Mucosa of stomach (tissue), 1 donor: ENCODE measurements at regions not wholly inside any gene's neighbourhood (a gene's known extent, or its start where the extent isn't known, plus 50 kb on each side); places are given as distances from the start of the nearest gene placed in this dataset.

Experiments used
- H3K27me3 ChIP-seq: one replicate; pipeline ENCODE4 v1.7.0; 2013; ENCODE audit warnings: mild to moderate bottlenecking, low read length; ENCODE audit not compliant: control insufficient read depth, insufficient read depth
- H3K36me3 ChIP-seq: one replicate; pipeline ENCODE4 v1.7.0; 2013; ENCODE audit warnings: low read length; ENCODE audit not compliant: control insufficient read depth, insufficient read depth
- H3K4me1 ChIP-seq: one replicate; pipeline ENCODE4 v1.7.0; 2013; ENCODE audit warnings: mild to moderate bottlenecking, low read length; ENCODE audit not compliant: control insufficient read depth, insufficient read depth
- H3K4me3 ChIP-seq: one replicate; pipeline ENCODE4 v1.7.0; 2013; ENCODE audit warnings: low read length
- H3K9ac ChIP-seq: one replicate; pipeline ENCODE4 v1.7.0; 2013; ENCODE audit warnings: mild to moderate bottlenecking, low read length, moderate library complexity
- H3K9me3 ChIP-seq: one replicate; pipeline ENCODE4 v1.7.0; 2013; ENCODE audit warnings: mild to moderate bottlenecking, low read length, moderate library complexity; ENCODE audit not compliant: control insufficient read depth
- donor health status: Pancreatic carcinoma.

DNA sequence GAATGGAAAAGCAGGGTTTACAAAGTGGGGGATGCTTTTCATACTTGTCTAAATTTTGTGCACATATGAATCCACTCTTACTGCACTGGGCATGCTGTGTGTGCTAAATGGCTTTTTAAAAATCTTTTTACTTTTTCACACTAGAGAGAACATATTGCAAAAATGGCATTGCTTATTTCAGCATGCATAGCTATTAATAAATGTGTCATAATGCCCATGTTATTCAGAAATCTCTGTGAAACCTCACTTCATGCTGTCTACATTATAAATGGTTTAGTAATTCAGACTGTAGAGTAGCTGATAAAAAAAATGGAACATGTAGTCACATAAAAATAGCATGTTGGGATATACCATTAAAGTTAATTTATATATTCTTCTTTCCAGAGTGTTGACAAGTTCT, 593.8 kb downstream of the RPL10L start:
- Histone ChIP-seq H3K36me3 (no peaks in the 10 kb centered on the region), H3K4me3 (no peak overlapping the region), H3K9ac (no peak overlapping the region), H3K9me3 (no peaks in the 10 kb centered on the region), H3K27me3 (no peaks in the 10 kb centered on the region), H3K4me1 (no peaks in the 10 kb centered on the region)

DNA sequence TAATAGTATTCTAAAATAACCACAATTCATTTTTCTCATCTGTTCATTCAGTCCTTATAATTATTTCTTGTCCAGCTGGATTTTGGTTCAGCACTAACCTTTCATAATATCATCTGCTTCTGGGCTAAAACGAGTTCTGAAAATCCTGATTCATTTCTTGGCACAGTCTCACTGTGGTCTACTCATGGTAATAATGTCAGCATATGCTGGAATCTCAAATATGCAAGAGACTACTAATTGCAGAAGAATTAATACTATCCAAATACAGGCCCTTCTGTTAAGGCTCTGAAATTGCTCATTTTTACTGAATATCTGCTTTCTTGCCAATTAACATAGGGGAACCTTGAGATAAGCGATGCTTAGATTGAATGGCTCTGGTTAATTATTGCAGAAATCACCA, 597.1 kb downstream of the RPL10L start:
- no peaks in the 10 kb centered on the region for H3K36me3 ChIP-seq
- no peak overlapping the region for H3K9ac ChIP-seq
- no peaks in the 10 kb centered on the region for H3K9me3 ChIP-seq
- H3K4me3 ChIP-seq, result no peak overlapping the region
- H3K4me1 ChIP-seq, result no peaks in the 10 kb centered on the region
- no peaks in the 10 kb centered on the region for H3K27me3 ChIP-seq

DNA sequence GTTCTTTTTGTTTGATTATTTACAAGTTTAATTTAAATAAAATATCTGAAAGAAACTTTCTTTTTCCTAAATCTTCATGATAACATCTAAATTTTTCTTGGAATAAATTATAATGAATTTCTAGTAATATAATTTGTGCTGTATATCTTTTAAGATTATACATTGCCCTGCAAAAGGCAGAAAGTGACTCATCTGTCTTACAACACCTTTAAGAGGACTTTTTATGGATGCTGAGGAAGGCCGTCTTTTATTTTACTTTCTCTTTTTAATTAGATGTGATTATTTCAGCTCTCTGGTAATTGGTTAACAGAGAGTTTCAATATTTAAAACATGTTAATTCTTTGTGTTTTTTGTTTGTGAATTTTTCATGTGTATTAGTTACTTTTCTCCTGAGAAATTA, 598.4 kb downstream of the RPL10L start:
- H3K4me1 ChIP-seq, result no peaks in the 10 kb centered on the region
- no peak overlapping the region for H3K9ac ChIP-seq

DNA sequence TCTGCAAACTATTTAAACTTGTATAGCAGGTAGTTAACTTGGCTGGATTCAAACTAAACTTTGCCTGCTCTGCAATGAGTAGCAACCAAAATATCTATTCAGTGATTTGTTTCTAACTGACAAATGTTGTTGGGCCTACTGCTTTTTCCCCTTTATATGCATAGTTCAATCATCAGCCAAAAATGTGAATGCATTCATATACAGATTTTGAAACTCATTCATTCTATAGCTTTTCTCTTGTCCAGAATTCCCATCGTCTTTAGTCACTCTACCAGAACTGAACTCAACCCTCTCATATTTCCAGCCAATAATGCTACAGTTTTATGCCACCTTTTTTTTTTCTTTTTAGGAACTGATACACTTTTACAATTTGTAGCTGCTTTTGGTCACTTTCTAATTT, 599.8 kb downstream of the RPL10L start:
- Histone ChIP-seq H3K9ac (no peak overlapping the region), H3K4me3 (no peak overlapping the region), H3K27me3 (no peaks in the 10 kb centered on the region), H3K9me3 (no peaks in the 10 kb centered on the region), H3K36me3 (no peaks in the 10 kb centered on the region), H3K4me1 (no peaks in the 10 kb centered on the region)

More for the DNA sequence above, 598.4 kb downstream of the RPL10L start:
- Histone ChIP-seq H3K27me3 (no peaks in the 10 kb centered on the region), H3K9me3 (no peaks in the 10 kb centered on the region), H3K36me3 (no peaks in the 10 kb centered on the region), H3K4me3 (no peak overlapping the region)

DNA sequence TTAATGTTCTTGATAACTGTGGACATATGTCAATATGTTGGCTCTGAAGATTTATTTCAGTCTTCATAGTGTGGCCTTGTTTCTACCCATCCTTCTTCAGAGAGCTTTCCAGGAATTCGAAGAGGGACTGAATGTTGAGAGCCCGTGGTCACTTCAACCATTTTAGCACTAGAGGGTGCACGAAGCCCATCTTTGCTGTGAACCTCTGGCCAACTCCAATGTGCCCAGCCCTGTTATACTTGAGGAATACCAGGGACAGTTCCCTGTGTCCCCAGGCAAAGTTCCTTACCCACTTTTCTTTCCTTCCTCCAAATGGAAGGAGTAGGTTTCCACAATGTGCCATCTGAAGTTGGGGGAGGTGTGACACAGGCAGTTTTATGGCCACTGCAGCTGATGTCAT, 603.5 kb downstream of the RPL10L start:
- Histone ChIP-seq H3K9ac (no peak overlapping the region), H3K4me1 (no peaks in the 10 kb centered on the region), H3K4me3 (no peak overlapping the region), H3K36me3 (no peaks in the 10 kb centered on the region), H3K27me3 (no peaks in the 10 kb centered on the region), H3K9me3 (no peaks in the 10 kb centered on the region)

DNA sequence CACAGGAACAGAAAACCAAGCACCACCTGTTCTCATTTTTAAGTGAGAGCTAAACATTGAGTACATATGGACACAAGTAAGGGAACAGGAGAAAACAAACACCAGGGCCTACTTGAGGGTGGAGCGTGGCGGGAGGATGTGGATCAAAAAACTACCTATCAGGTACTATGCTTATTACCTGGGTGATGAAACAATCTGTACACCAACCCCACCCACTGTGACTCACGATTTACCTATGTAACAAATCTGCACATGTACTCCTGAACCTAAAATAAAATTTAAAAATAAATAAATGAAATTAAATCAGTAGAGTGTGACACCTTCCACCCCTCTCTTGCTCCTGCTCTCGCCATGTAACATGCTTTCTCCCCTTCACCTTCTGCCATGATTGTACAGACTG, 615.5 kb downstream of the RPL10L start:
- Histone ChIP-seq H3K36me3 (no peaks in the 10 kb centered on the region), H3K4me1 (no peaks in the 10 kb centered on the region), H3K9ac (no peak overlapping the region), H3K27me3 (no peaks in the 10 kb centered on the region), H3K4me3 (no peak overlapping the region), H3K9me3 (no peaks in the 10 kb centered on the region)

DNA sequence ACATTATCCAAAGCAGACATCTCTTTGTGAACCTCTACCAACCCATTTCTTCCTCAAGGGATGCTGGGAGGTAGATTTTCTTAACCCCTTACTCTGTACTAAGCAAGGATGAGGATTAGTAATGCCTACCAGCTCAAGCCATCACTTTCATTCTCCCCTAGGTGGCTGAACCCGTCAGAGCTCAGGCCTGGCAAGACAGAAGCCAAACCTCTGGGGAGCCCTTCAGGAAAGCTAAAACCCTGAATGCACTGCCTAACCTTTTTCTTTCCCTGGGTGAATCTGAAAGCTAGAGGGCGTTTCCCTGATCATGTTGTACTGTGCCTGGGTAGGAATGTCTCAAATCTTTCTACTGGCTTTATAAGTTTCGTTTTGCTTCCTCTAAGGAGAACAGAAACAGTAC, 617.3 kb downstream of the RPL10L start:
- Histone ChIP-seq H3K9me3 (no peaks in the 10 kb centered on the region), H3K9ac (no peak overlapping the region), H3K27me3 (no peaks in the 10 kb centered on the region), H3K36me3 (no peaks in the 10 kb centered on the region), H3K4me1 (no peaks in the 10 kb centered on the region), H3K4me3 (no peak overlapping the region)

DNA sequence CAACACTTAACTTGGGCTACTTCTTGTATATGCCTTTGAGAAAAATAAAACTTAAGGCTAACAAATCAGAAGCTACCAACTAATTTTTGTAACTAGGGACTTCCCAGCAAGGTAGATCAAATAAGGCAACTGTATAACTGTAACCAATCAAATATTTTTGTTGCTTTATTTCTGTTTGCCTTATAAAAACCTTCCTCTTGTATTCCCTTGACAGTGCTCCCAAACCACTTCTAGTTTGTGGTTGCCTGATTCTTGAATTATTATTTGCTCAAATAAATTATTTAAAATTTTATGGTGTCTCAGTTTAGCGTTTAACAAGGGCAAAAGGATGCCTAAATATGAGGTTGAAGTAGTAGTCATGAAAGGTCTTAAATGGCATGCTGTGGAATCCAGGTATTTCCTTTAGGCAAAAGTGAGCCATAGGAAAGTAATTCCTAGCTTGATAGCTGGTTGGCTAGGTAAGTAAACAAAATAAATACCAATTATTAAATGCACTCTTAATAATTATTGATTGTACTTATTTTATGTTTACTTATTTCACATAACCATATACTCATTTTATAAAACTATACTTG, 632.6 kb downstream of the RPL10L start:
- H3K9me3 ChIP-seq, result no peaks in the 10 kb centered on the region
- H3K36me3 ChIP-seq, result no peaks in the 10 kb centered on the region
- no peaks in the 10 kb centered on the region for H3K27me3 ChIP-seq
- H3K4me1 ChIP-seq, result no peaks in the 10 kb centered on the region
- no peak overlapping the region for H3K9ac ChIP-seq
- no peak overlapping the region for H3K4me3 ChIP-seq

DNA sequence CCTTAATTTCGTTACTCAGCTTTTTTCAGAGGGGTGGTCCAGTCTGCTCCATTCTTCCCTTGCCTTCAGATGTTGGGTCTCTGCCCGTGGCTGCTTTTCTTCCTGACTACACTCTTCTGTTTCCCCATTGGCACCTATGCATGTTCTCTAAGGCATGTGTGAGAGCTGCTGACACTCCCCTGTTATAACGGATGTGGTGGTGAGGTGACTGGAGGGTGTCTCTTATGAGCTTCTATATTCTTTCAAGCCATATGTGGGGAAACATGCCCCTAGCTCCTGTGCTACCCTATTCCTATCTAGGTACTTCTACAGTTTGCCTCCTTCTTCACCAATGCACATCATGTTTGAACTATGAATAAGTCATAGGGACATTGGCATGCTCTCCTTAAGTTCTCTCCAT, 643.2 kb downstream of the RPL10L start:
- no peaks in the 10 kb centered on the region for H3K27me3 ChIP-seq
- no peaks in the 10 kb centered on the region for H3K36me3 ChIP-seq
- no peak overlapping the region for H3K4me3 ChIP-seq
- H3K4me1 ChIP-seq, result no peaks in the 10 kb centered on the region
- H3K9me3 ChIP-seq, result no peaks in the 10 kb centered on the region
- no peak overlapping the region for H3K9ac ChIP-seq

DNA sequence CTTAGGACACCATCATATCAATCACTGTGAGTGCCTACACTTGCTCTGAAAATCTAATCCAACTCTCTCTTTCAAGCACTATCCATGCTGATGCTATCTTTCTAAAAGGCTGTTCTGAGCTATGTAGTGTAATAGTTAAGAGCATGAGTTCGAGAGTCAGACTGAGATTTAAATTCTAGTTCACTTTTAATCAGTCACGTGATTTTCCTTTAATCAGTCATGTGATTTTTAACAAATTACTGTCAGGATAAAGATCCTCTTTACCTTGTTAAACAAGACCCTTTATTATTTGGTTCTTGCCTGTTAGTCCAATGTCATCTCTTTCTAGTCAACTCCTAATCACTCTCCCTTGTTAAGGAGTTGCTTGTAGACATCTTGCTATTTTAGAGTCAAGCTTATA, 653.0 kb downstream of the RPL10L start:
- Histone ChIP-seq H3K9me3 (no peaks in the 10 kb centered on the region), H3K4me1 (no peaks in the 10 kb centered on the region), H3K27me3 (no peaks in the 10 kb centered on the region), H3K36me3 (no peaks in the 10 kb centered on the region), H3K4me3 (no peak overlapping the region), H3K9ac (no peak overlapping the region)

DNA sequence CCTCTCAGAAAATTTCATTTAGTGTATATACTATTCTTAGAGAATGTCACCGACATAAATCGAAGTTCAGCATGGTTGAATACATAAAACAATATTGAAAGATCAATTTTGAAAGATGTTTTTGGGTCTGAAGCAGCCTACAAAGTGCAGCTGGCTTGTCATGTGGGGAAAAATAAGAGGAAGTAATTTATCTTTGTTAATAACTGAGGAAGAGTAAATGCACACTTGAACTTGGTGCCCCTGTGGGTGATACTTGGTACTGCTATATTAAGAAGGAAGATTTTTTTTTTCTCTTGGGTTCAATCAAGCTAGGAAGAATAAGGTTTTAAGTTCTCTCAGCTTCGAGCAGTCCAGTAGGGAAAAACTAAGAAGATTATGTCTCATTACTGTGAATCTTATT, 661.3 kb downstream of the RPL10L start:
- H3K9ac ChIP-seq, result no peak overlapping the region
- no peak overlapping the region for H3K4me3 ChIP-seq
- H3K9me3 ChIP-seq, result no peaks in the 10 kb centered on the region
- H3K4me1 ChIP-seq, result no peaks in the 10 kb centered on the region
- no peaks in the 10 kb centered on the region for H3K36me3 ChIP-seq
- H3K27me3 ChIP-seq, result no peaks in the 10 kb centered on the region

DNA sequence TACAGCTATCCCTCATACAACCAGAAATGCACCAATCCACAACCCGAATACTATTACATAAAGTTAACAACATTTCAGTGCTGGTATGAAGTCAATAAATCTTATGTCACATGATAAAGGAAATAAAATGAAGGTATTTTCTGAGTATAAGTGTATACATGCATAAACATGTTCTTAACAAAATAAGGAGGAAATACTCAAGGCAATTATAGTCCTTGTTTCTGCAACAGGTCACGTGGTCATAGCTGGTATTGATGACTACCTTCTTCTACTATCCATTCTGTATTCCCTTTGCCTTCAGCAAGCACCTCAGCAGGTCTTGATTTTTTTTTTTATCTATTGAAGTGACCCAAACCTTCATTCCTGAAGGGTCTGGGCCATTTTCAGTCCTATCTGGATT, 675.6 kb downstream of the RPL10L start:
- no peaks in the 10 kb centered on the region for H3K36me3 ChIP-seq

DNA sequence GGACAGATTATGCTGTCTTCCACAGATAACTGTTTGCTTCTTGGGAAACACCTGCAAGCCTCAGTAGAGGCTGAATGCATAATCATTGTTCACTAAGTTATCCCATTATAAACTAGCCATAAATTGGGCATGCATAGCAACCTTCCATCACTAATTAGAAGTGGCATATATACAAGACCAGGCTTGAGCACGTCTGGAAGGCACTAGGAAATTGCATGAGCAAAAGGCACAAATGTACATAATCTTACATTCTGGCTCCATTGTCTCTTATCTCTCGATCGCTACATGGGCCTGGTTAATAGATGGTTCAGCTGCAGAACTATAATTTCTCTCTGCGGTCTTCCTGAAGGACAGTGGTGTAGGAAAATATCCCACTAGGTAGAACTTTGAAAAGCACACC, 679.2 kb downstream of the RPL10L start:
- no peaks in the 10 kb centered on the region for H3K9me3 ChIP-seq
- H3K9ac ChIP-seq, result no peak overlapping the region
- H3K4me1 ChIP-seq, result no peaks in the 10 kb centered on the region
- no peaks in the 10 kb centered on the region for H3K27me3 ChIP-seq
- H3K4me3 ChIP-seq, result no peak overlapping the region
- no peaks in the 10 kb centered on the region for H3K36me3 ChIP-seq

More for the DNA sequence above, 675.6 kb downstream of the RPL10L start:
- no peak overlapping the region for H3K9ac ChIP-seq
- no peaks in the 10 kb centered on the region for H3K9me3 ChIP-seq
- no peak overlapping the region for H3K4me3 ChIP-seq
- no peaks in the 10 kb centered on the region for H3K4me1 ChIP-seq
- H3K27me3 ChIP-seq, result no peaks in the 10 kb centered on the region
